Endothelial cell of umbilical vein (primary cell): ENCODE measurements at regions not wholly inside any gene's neighbourhood (a gene's known extent, or its start where the extent isn't known, plus 50 kb on each side); places are given as distances from the start of the nearest gene placed in this dataset.

ENCODE experiments used
- EZH2 ChIP-seq: IDR thresholded peaks from 2 replicates; pipeline ENCODE4 v1.6.1; 2012; ENCODE audit warnings: borderline replicate concordance, low read depth, mild to moderate bottlenecking, moderate library complexity, low read length, inconsistent platforms; ENCODE audit not compliant: severe bottlenecking
- GATA2 ChIP-seq: IDR thresholded peaks from 2 replicates; pipeline ENCODE4 v1.7.0; 2011; ENCODE audit warnings: low read depth, mild to moderate bottlenecking, moderate library complexity, mixed read lengths, low read length; ENCODE audit not compliant: insufficient read length, insufficient read depth
- JUN ChIP-seq: IDR thresholded peaks from 2 replicates; pipeline ENCODE4 v1.6.1; 2011; ENCODE audit warnings: borderline replicate concordance, low read depth; ENCODE audit not compliant: insufficient read length, insufficient read depth
- MYC ChIP-seq: IDR thresholded peaks from one replicate; pipeline ENCODE4 v1.6.1; 2011; ENCODE audit warnings: mild to moderate bottlenecking, low read depth, low read length
- POLR2A ChIP-seq: IDR thresholded peaks from 2 replicates; pipeline ENCODE4 v1.6.1; 2012; ENCODE audit warnings: low read depth, mild to moderate bottlenecking, control low read depth, low read length
- POLR2AphosphoS5 ChIP-seq: IDR thresholded peaks from 2 replicates; pipeline ENCODE4 v1.6.1; 2012; ENCODE audit warnings: low read depth, mild to moderate bottlenecking, control low read depth, low read length, moderate library complexity; ENCODE audit not compliant: insufficient read depth
- TF ChIP-seq, protein P1 (sequence below), 2 donors: IDR thresholded peaks; 1 replicate in 1 of 2; 2 replicates in 1 of 2; pipeline ENCODE4 v1.5.1; 2011; ENCODE audit warnings: low read length in 2 of 2, mild to moderate bottlenecking in 2 of 2, moderate library complexity in 2 of 2, control low read depth in 1 of 2, inconsistent platforms in 1 of 2, low read depth in 1 of 2; ENCODE audit not compliant: insufficient read depth in 1 of 2; ENCODE audit errors: extremely low read depth in 1 of 2
- TF ChIP-seq, protein P2 (sequence below): IDR thresholded peaks from 2 replicates; pipeline ENCODE4 v1.6.1; 2011; ENCODE audit not compliant: insufficient read depth, insufficient read length

DNA sequence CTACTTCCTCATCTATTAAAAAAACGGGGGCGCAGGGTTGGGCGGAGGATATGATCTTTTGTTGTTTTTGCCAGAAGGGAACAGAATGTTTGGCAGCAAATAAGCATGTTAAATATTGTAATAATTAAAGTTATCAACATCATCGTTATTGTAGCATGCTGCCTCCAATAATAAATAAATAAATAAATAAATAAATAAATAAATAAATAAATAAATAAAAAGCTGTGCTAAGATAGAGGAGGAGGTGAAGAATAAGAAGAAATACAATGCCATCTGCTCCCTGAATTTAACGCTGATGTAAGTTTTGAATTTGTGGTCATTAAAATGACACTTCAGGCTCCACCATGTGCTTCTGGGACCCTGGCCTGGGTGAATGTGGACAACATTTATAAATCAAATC lies 508.0 kb upstream of the TNC start:
- TF ChIP-seq, protein P1, sequence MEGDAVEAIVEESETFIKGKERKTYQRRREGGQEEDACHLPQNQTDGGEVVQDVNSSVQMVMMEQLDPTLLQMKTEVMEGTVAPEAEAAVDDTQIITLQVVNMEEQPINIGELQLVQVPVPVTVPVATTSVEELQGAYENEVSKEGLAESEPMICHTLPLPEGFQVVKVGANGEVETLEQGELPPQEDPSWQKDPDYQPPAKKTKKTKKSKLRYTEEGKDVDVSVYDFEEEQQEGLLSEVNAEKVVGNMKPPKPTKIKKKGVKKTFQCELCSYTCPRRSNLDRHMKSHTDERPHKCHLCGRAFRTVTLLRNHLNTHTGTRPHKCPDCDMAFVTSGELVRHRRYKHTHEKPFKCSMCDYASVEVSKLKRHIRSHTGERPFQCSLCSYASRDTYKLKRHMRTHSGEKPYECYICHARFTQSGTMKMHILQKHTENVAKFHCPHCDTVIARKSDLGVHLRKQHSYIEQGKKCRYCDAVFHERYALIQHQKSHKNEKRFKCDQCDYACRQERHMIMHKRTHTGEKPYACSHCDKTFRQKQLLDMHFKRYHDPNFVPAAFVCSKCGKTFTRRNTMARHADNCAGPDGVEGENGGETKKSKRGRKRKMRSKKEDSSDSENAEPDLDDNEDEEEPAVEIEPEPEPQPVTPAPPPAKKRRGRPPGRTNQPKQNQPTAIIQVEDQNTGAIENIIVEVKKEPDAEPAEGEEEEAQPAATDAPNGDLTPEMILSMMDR (IDR thresholded peaks at IDR 0.05; ENCODE audit: extremely low read depth in 1 of 2, insufficient read depth in 1 of 2, low read depth in 1 of 2, low read length in 2 of 2) = no peak
- TF ChIP-seq GATA2 (no peak), POLR2A (no peak), MYC (no peak), POLR2AphosphoS5 (no peak), EZH2 (no peak), JUN (no peak)
- TF ChIP-seq, protein P2, sequence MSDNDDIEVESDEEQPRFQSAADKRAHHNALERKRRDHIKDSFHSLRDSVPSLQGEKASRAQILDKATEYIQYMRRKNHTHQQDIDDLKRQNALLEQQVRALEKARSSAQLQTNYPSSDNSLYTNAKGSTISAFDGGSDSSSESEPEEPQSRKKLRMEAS = no peak
